ENCODE measurements at regions not wholly inside any gene's neighbourhood (a gene's known extent, or its start where the extent isn't known, plus 50 kb on each side); places are given as distances from the start of the nearest gene placed in this dataset.

- H3K9me3 Mint-ChIP-seq, result peaks cover 2 to 18% (median 6%) of the 10 kb centered on the region in 6 donors
Measured at GRCh38 chr11:28636033-28636432, 527.8 kb downstream of the METTL15 start.

GRCh38 chr11:28632338-28632737 is 524.1 kb downstream of the METTL15 start:
- DNase-seq, result no peak
- no peaks in the 10 kb centered on the region for H3K4me1 Mint-ChIP-seq
- no peak overlapping the region for H3K4me3 Mint-ChIP-seq
- H3K27me3 Mint-ChIP-seq (ENCODE audit: low read depth in 3 of 3), result no peaks in the 10 kb centered on the region
- H3K9me3 Mint-ChIP-seq, result peaks cover 0 to 29% (median 2%) of the 10 kb centered on the region in 6 donors
- H3K36me3 Mint-ChIP-seq, result no peaks in the 10 kb centered on the region
- H3K27ac Mint-ChIP-seq, result no peak overlapping the region

More at GRCh38 chr11:28636033-28636432, 527.8 kb downstream of the METTL15 start:
- Mint-ChIP-seq H3K27ac (no peak overlapping the region), H3K4me1 (no peaks in the 10 kb centered on the region), H3K27me3 (ENCODE audit: low read depth in 3 of 3) (peaks cover 0 to 1% (median 0%) of the 10 kb centered on the region in 3 donors), H3K4me3 (no peak overlapping the region), H3K36me3 (no peaks in the 10 kb centered on the region)
- no peak for DNase-seq

- Mint-ChIP-seq H3K27me3 (ENCODE audit: low read depth in 3 of 3) (no peaks in the 10 kb centered on the region), H3K9me3 (peaks cover 0 to 29% (median 3%) of the 10 kb centered on the region in 6 donors), H3K4me1 (no peaks in the 10 kb centered on the region), H3K36me3 (no peaks in the 10 kb centered on the region), H3K27ac (no peak overlapping the region), H3K4me3 (no peak overlapping the region)
- DNase-seq, result no peak
Measured at GRCh38 chr11:28631148-28631547, 523.0 kb downstream of the METTL15 start.

- no peaks in the 10 kb centered on the region for H3K36me3 Mint-ChIP-seq
- H3K9me3 Mint-ChIP-seq, result peaks cover 0 to 33% (median 2%) of the 10 kb centered on the region in 6 donors
- no peak for DNase-seq
- no peak overlapping the region for H3K4me3 Mint-ChIP-seq
- no peaks in the 10 kb centered on the region for H3K27me3 Mint-ChIP-seq (ENCODE audit: low read depth in 3 of 3)
- no peaks in the 10 kb centered on the region for H3K4me1 Mint-ChIP-seq
- no peak overlapping the region for H3K27ac Mint-ChIP-seq
Measured at GRCh38 chr11:28629235-28629634, 521.0 kb downstream of the METTL15 start.

GRCh38 chr11:28628412-28628811 is 520.2 kb downstream of the METTL15 start:
- H3K9me3 Mint-ChIP-seq, result peaks cover 0 to 26% (median 3%) of the 10 kb centered on the region in 6 donors
- H3K4me1 Mint-ChIP-seq, result no peaks in the 10 kb centered on the region
- no peaks in the 10 kb centered on the region for H3K36me3 Mint-ChIP-seq
- no peaks in the 10 kb centered on the region for H3K27me3 Mint-ChIP-seq (ENCODE audit: low read depth in 3 of 3)
- no peak for DNase-seq
- no peak overlapping the region for H3K4me3 Mint-ChIP-seq
- H3K27ac Mint-ChIP-seq, result no peak overlapping the region

GRCh38 chr11:28627690-28628255 is 519.6 kb downstream of the METTL15 start:
- H3K4me3 Mint-ChIP-seq, result no peak overlapping the region
- no peak for DNase-seq
- H3K9me3 Mint-ChIP-seq, result peaks cover 0 to 27% (median 7%) of the 10 kb centered on the region in 6 donors
- H3K4me1 Mint-ChIP-seq, result no peaks in the 10 kb centered on the region
- H3K27me3 Mint-ChIP-seq (ENCODE audit: low read depth in 3 of 3), result no peaks in the 10 kb centered on the region
- H3K36me3 Mint-ChIP-seq, result no peaks in the 10 kb centered on the region
- H3K27ac Mint-ChIP-seq, result no peak overlapping the region

GRCh38 chr11:28625532-28625931 is 517.3 kb downstream of the METTL15 start:
- no peaks in the 10 kb centered on the region for H3K4me1 Mint-ChIP-seq
- no peaks in the 10 kb centered on the region for H3K27me3 Mint-ChIP-seq (ENCODE audit: low read depth in 3 of 3)
- H3K4me3 Mint-ChIP-seq, result no peak overlapping the region
- no peaks in the 10 kb centered on the region for H3K36me3 Mint-ChIP-seq
- DNase-seq, result no peak
- no peak overlapping the region for H3K27ac Mint-ChIP-seq
- H3K9me3 Mint-ChIP-seq, result peaks cover 2 to 24% (median 8%) of the 10 kb centered on the region in 6 donors

GRCh38 chr11:28621753-28622152 is 513.6 kb downstream of the METTL15 start:
- peaks cover 4 to 33% (median 10%) of the 10 kb centered on the region in 6 donors for H3K9me3 Mint-ChIP-seq
- peaks cover 0 to 2% (median 0%) of the 10 kb centered on the region in 3 donors for H3K27me3 Mint-ChIP-seq (ENCODE audit: low read depth in 3 of 3)
- no peak for DNase-seq

GRCh38 chr11:28619846-28620540 is 511.8 kb downstream of the METTL15 start:
- Mint-ChIP-seq H3K4me3 (no peak overlapping the region), H3K4me1 (no peaks in the 10 kb centered on the region), H3K27me3 (ENCODE audit: low read depth in 3 of 3) (peaks cover 0 to 2% (median 0%) of the 10 kb centered on the region in 3 donors), H3K36me3 (no peaks in the 10 kb centered on the region), H3K27ac (no peak overlapping the region), H3K9me3 (peaks cover 4 to 31% (median 12%) of the 10 kb centered on the region in 6 donors)
- DNase-seq, result no peak

More at GRCh38 chr11:28621753-28622152, 513.6 kb downstream of the METTL15 start:
- H3K4me3 Mint-ChIP-seq, result no peak overlapping the region
- H3K36me3 Mint-ChIP-seq, result no peaks in the 10 kb centered on the region
- H3K4me1 Mint-ChIP-seq, result no peaks in the 10 kb centered on the region
- no peak overlapping the region for H3K27ac Mint-ChIP-seq

GRCh38 chr11:28618416-28618815 is 510.2 kb downstream of the METTL15 start:
- DNase-seq, result no peak
- no peak overlapping the region for H3K4me3 Mint-ChIP-seq
- no peak overlapping the region for H3K27ac Mint-ChIP-seq
- peaks cover 4 to 28% (median 12%) of the 10 kb centered on the region in 6 donors for H3K9me3 Mint-ChIP-seq
- H3K4me1 Mint-ChIP-seq, result no peaks in the 10 kb centered on the region
- H3K27me3 Mint-ChIP-seq (ENCODE audit: low read depth in 3 of 3), result peaks cover 0 to 2% (median 0%) of the 10 kb centered on the region in 3 donors
- H3K36me3 Mint-ChIP-seq, result no peaks in the 10 kb centered on the region

GRCh38 chr11:28616160-28616965 is 508.2 kb downstream of the METTL15 start:
- Mint-ChIP-seq H3K9me3 (peaks cover 0 to 23% (median 7%) of the 10 kb centered on the region in 6 donors), H3K27me3 (ENCODE audit: low read depth in 3 of 3) (peaks cover 0 to 2% (median 0%) of the 10 kb centered on the region in 3 donors), H3K4me1 (no peaks in the 10 kb centered on the region), H3K27ac (no peak overlapping the region), H3K36me3 (no peaks in the 10 kb centered on the region), H3K4me3 (no peak overlapping the region)
- DNase-seq, result no peak

- Mint-ChIP-seq H3K9me3 (peaks cover 0 to 19% (median 7%) of the 10 kb centered on the region in 6 donors), H3K4me1 (no peaks in the 10 kb centered on the region), H3K27me3 (ENCODE audit: low read depth in 3 of 3) (peaks cover 0 to 2% (median 0%) of the 10 kb centered on the region in 3 donors), H3K4me3 (no peak overlapping the region), H3K36me3 (no peaks in the 10 kb centered on the region), H3K27ac (no peak overlapping the region)
- no peak for DNase-seq
Measured at GRCh38 chr11:28615542-28615941, 507.4 kb downstream of the METTL15 start.

- no peak overlapping the region for H3K4me3 Mint-ChIP-seq
- H3K27ac Mint-ChIP-seq, result no peak overlapping the region
- no peak for DNase-seq
- peaks cover 1 to 33% (median 13%) of the 10 kb centered on the region in 6 donors for H3K9me3 Mint-ChIP-seq
- H3K36me3 Mint-ChIP-seq, result no peaks in the 10 kb centered on the region
- H3K27me3 Mint-ChIP-seq (ENCODE audit: low read depth in 3 of 3), result peaks cover 0 to 3% (median 2%) of the 10 kb centered on the region in 3 donors
- no peaks in the 10 kb centered on the region for H3K4me1 Mint-ChIP-seq
Measured at GRCh38 chr11:28606930-28607329, 498.7 kb downstream of the METTL15 start.

GRCh38 chr11:28599656-28600055 is 491.5 kb downstream of the METTL15 start:
- Mint-ChIP-seq H3K9me3 (peaks cover 3 to 22% (median 12%) of the 10 kb centered on the region in 6 donors), H3K4me1 (no peaks in the 10 kb centered on the region), H3K4me3 (no peak overlapping the region), H3K27ac (no peak overlapping the region), H3K27me3 (ENCODE audit: low read depth in 3 of 3) (peaks cover 0 to 2% (median 1%) of the 10 kb centered on the region in 3 donors), H3K36me3 (no peaks in the 10 kb centered on the region)
- DNase-seq, result no peak
